ENCODE measurements at regions not wholly inside any gene's neighbourhood (a gene's known extent, or its start where the extent isn't known, plus 50 kb on each side); places are given as distances from the start of the nearest gene placed in this dataset.

DNA sequence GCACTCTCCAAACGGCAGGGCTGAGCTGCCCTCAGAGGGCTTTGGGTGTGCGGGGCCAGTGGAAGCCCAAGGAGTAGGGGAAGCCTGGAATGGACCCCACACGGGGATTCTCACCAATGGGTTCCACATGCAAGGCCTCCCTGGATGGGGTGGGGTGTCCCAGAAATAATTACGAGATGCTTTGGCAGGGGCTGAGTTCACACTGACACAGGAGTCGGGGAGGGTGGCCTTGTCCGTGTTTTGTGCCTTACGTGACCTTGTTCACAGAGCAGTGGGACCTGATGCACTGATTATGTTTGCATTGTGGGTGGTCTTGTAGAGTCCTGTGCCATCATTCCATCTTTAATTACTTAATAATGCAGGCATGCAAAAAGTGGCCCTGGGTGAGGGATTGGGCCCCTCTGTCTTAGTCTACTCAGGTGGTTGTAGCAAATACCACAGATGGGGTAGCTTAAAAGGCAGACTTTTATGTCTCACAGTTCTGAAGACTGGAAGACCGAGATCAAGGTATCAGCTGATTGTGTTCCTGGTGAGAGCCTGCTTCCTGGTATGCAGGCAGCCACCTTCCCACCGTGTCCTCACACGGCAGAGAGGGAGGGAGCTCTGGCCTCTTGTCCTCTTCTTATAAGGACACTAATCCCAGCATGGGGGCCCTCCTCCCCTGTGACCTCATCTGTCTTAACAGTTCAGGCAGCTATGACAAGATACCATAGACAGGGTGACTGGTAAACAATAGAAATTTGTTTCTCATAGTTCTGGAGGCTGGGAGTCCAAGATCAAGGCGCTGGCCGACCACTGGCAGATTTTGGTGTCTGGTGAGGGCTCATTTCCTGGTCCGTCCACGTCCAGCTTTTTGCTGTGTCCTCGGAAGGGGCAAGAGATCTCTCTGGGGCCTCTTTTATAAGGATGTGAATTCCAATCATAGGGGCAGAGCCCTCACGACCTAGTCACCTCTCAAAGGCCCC, 239.4 kb downstream of the IRF8 start:
- ChIA-PET POLR2A (interaction anchor here (0.5 to 1.2 kb wide), 3 partner anchors 9 to 269 kb away, joined by 3 read pairs; no protein-coding TSS in a partner anchor), RAD21 (ENCODE audit: unreplicated experiment) (interaction anchor here (1.6 kb wide), 1 partner anchor 18 kb away, joined by 4 read pairs; no protein-coding TSS in a partner anchor), CTCF (interaction anchor here (0.5 to 1.7 kb wide), 3 partner anchors 9 to 101 kb away, joined by 3 to 4 read pairs (median 4); no protein-coding TSS in a partner anchor), SMC1A (ENCODE audit: uncharacterized antibody, unreplicated experiment) (interaction anchor here (1.5 to 2.0 kb wide), 2 partner anchors 20 to 92 kb away, joined by 3 to 6 read pairs; no protein-coding TSS in a partner anchor)
- Histone ChIP-seq H3K4me2 (ENCODE audit: control insufficient read depth, insufficient read depth) (no peak overlapping the region), H4K20me1 (ENCODE audit: control insufficient read depth, insufficient read depth) (no peaks in the 10 kb centered on the region), H3K36me3 (ENCODE audit: control insufficient read depth in 2 of 2, insufficient read depth in 2 of 2, low read length in 1 of 2) (no peaks in the 10 kb centered on the region), H3K9me3 (replicated peaks; ENCODE audit: control insufficient read depth, insufficient read depth, low read length) (no peaks in the 10 kb centered on the region; the same call in 2 of the 3 replicates), H3K79me2 (ENCODE audit: control insufficient read depth, insufficient read depth, low read length) (no peaks in the 10 kb centered on the region), H3K27me3 (replicated peaks in 1 of 2; ENCODE audit: control insufficient read depth in 2 of 2, insufficient read depth in 2 of 2, low read length in 1 of 2) (peaks cover 0 to 7% of the 10 kb centered on the region in 2 experiments; a peak in 3 of 4 replicates), H3K9ac (ENCODE audit: control insufficient read depth, insufficient read depth, low read length) (no peak overlapping the region), H3K4me1 (ENCODE audit: control insufficient read depth, insufficient read depth, low read length) (no peaks in the 10 kb centered on the region), H3K4me3 (no peak overlapping the region), H3K27ac (ENCODE audit: control insufficient read depth, insufficient read depth) (no peak overlapping the region), H2AFZ (ENCODE audit: control insufficient read depth, low read depth, low read length) (no peak overlapping the region)
- DNase-seq (ENCODE audit: low read depth, low spot score) = no peak
- in situ Hi-C loops (cut with MboI) (no loop called here), intact Hi-C loops (cut with micrococcal nuclease; ENCODE audit: unreplicated experiment) (no loop called here)
- FAIRE-seq = no peak
- no peak for ATAC-seq
- WGBS (ENCODE audit: insufficient coverage, insufficient replicate concordance, low lambda C conversion rate, missing lambda C conversion rate) = 20% methylated on average over 16 of the region's 16 CpGs
- BruUV-seq (replicated peaks) = no TSS peak
- TF ChIP-seq, protein P1, sequence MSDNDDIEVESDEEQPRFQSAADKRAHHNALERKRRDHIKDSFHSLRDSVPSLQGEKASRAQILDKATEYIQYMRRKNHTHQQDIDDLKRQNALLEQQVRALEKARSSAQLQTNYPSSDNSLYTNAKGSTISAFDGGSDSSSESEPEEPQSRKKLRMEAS (IDR thresholded peaks at IDR 0.05; ENCODE audit: low read depth, low read length) = no peak
- TF ChIP-seq KAT2A (conservative IDR thresholded peaks at IDR 0.05; ENCODE audit: control insufficient read depth, low read depth, low read length) (no peak), BCL3 (IDR thresholded peaks at IDR 0.05; ENCODE audit: borderline replicate concordance, insufficient read depth, low read depth, low read length, poor library complexity, severe bottlenecking) (no peak), PML (IDR thresholded peaks at IDR 0.05; ENCODE audit: low read length) (no peak), RCOR1 (conservative IDR thresholded peaks at IDR 0.05; ENCODE audit: low read depth, low read length) (no peak), SREBF1 (IDR thresholded peaks at IDR 0.05; ENCODE audit: low read length) (no peak), JUND (IDR thresholded peaks at IDR 0.05; ENCODE audit: low read depth, low read length) (no peak), YY1 (IDR thresholded peaks at IDR 0.05; ENCODE audit: low read depth, low read length) (no peak), ZBTB11 (CRISPR knock-in tag; IDR thresholded peaks at IDR 0.05) (no peak), STAT1 (conservative IDR thresholded peaks at IDR 0.05) (no peak), MEF2A (IDR thresholded peaks at IDR 0.05; ENCODE audit: insufficient read depth, low read depth, low read length) (no peak), BHLHE40 (IDR thresholded peaks at IDR 0.05; ENCODE audit: borderline replicate concordance in 1 of 2, low read depth in 2 of 2, low read length in 1 of 2) (no peak)
- TF ChIP-seq, protein P2, sequence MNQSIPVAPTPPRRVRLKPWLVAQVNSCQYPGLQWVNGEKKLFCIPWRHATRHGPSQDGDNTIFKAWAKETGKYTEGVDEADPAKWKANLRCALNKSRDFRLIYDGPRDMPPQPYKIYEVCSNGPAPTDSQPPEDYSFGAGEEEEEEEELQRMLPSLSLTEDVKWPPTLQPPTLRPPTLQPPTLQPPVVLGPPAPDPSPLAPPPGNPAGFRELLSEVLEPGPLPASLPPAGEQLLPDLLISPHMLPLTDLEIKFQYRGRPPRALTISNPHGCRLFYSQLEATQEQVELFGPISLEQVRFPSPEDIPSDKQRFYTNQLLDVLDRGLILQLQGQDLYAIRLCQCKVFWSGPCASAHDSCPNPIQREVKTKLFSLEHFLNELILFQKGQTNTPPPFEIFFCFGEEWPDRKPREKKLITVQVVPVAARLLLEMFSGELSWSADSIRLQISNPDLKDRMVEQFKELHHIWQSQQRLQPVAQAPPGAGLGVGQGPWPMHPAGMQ (IDR thresholded peaks at IDR 0.05; ENCODE audit: borderline replicate concordance) = no peak

All from GM12878 (cell line).